ENCODE measurements at regions not wholly inside any gene's neighbourhood (a gene's known extent, or its start where the extent isn't known, plus 50 kb on each side); places are given as distances from the start of the nearest gene placed in this dataset.
"Not testable (repeated sequence)": the region's sequence is repeated elsewhere in the genome, so short reads cannot be mapped to it uniquely, and the experiment has no call there.

GRCh38 chr5:90226433-90227099 is 183.0 kb downstream of the CETN3 start:
- no peaks in the 10 kb centered on the region for H3K9me3 ChIP-seq (ENCODE audit: insufficient read depth, low read length)
- no peak for DNase-seq (ENCODE audit: low read depth, low spot score)
- H3K9ac ChIP-seq (ENCODE audit: insufficient read length, low read depth) = no peak overlapping the region
- H3K36me3 ChIP-seq (ENCODE audit: insufficient read depth, insufficient read length, low read length) = no peaks in the 10 kb centered on the region
- no peaks in the 10 kb centered on the region for H3K27me3 ChIP-seq (ENCODE audit: insufficient read depth, insufficient read length)
- TF ChIP-seq ZNF274 (IDR thresholded peaks at IDR 0.05; ENCODE audit: low read depth, low read length) = no peak
- H3K4me3 ChIP-seq (ENCODE audit: insufficient read length, low read depth) = no peak overlapping the region
- H3K4me1 ChIP-seq (ENCODE audit: insufficient read depth, insufficient read length) = no peaks in the 10 kb centered on the region

DNA sequence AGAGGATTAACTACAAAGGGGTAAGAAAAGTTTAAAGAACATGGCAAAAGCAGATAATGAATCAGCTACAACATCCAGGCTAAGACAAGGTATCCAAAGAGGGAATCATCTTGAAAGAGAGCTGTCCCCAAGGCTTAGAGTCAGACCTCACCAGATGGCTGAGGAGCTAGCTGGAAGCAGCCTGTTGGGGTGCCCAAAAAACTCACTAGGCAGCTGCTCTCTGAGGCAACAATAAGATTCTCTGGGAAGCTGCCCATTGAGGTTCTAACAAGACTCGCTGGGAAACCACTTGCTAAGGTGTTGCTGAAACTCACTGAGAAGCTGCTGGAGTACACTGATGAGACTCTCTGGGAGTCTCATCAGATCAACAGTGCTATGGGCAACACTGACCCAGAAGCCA is 185.2 kb downstream of the CETN3 start:
- no peaks in the 10 kb centered on the region for H3K36me3 ChIP-seq (ENCODE audit: insufficient read depth, insufficient read length, low read length)
- no peak overlapping the region for H3K9ac ChIP-seq (ENCODE audit: insufficient read length, low read depth)
- TF ChIP-seq YY1 (IDR thresholded peaks at IDR 0.05; ENCODE audit: insufficient read depth, insufficient read length) (no peak), ZNF274 (IDR thresholded peaks at IDR 0.05; ENCODE audit: low read depth, low read length) (no peak), SUZ12 (IDR thresholded peaks at IDR 0.05; ENCODE audit: extremely low read depth, insufficient read depth, insufficient read length) (no peak)
- no peaks in the 10 kb centered on the region for H3K27me3 ChIP-seq (ENCODE audit: insufficient read depth, insufficient read length)
- no peak for DNase-seq (ENCODE audit: low read depth, low spot score)
- no peaks in the 10 kb centered on the region for H3K9me3 ChIP-seq (ENCODE audit: insufficient read depth, low read length)
- H3K4me3 ChIP-seq (ENCODE audit: insufficient read length, low read depth) = no peak overlapping the region
- H3K4me1 ChIP-seq (ENCODE audit: insufficient read depth, insufficient read length) = no peaks in the 10 kb centered on the region

- Histone ChIP-seq H3K4me1 (ENCODE audit: insufficient read depth, insufficient read length) (no peaks in the 10 kb centered on the region), H3K9ac (ENCODE audit: insufficient read length, low read depth) (no peak overlapping the region), H3K27me3 (ENCODE audit: insufficient read depth, insufficient read length) (no peaks in the 10 kb centered on the region), H3K36me3 (ENCODE audit: insufficient read depth, insufficient read length, low read length) (no peaks in the 10 kb centered on the region), H3K9me3 (ENCODE audit: insufficient read depth, low read length) (no peaks in the 10 kb centered on the region), H3K4me3 (ENCODE audit: insufficient read length, low read depth) (no peak overlapping the region)
- no peak for TF ChIP-seq ZNF274 (IDR thresholded peaks at IDR 0.05; ENCODE audit: low read depth, low read length)
- no peak for TF ChIP-seq YY1 (IDR thresholded peaks at IDR 0.05; ENCODE audit: insufficient read depth, insufficient read length)
- TF ChIP-seq SUZ12 (IDR thresholded peaks at IDR 0.05; ENCODE audit: extremely low read depth, insufficient read depth, insufficient read length) = no peak
- no peak for DNase-seq (ENCODE audit: low read depth, low spot score)
These were observed 185.8 kb downstream of the CETN3 start for GRCh38 chr5:90223756-90224155.

- Histone ChIP-seq H3K4me3 (ENCODE audit: insufficient read length, low read depth) (no peak overlapping the region), H3K9me3 (ENCODE audit: insufficient read depth, low read length) (no peaks in the 10 kb centered on the region), H3K4me1 (ENCODE audit: insufficient read depth, insufficient read length) (no peaks in the 10 kb centered on the region), H3K27me3 (ENCODE audit: insufficient read depth, insufficient read length) (no peaks in the 10 kb centered on the region), H3K9ac (ENCODE audit: insufficient read length, low read depth) (no peak overlapping the region), H3K36me3 (ENCODE audit: insufficient read depth, insufficient read length, low read length) (no peaks in the 10 kb centered on the region)
- DNase-seq (ENCODE audit: low read depth, low spot score) = no peak
- TF ChIP-seq SUZ12 (IDR thresholded peaks at IDR 0.05; ENCODE audit: extremely low read depth, insufficient read depth, insufficient read length) (no peak), YY1 (IDR thresholded peaks at IDR 0.05; ENCODE audit: insufficient read depth, insufficient read length) (no peak), ZNF274 (IDR thresholded peaks at IDR 0.05; ENCODE audit: low read depth, low read length) (no peak)
These were observed 187.6 kb downstream of the CETN3 start for GRCh38 chr5:90221951-90222350.

DNA sequence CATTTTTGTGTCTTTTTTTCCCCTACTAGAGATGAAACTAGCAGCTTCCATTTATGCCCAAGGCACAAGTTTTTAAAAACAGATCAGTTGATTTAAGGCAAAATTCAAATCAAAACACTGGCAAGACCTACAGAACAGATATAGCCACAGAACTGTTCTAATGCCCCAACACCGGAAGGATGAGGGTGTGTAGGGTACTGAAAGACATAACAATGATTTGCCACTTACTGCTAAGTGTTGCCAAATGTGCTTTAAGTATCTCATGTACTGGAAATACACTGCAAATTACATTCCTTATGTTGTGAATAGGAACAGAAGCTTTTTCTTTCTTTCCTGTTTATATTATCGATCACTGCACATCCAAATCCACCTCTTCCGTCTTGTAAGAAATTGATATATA is 189.0 kb downstream of the CETN3 start:
- H3K9me3 ChIP-seq (ENCODE audit: insufficient read depth, low read length) = no peaks in the 10 kb centered on the region
- H3K9ac ChIP-seq (ENCODE audit: insufficient read length, low read depth) = no peak overlapping the region
- H3K4me1 ChIP-seq (ENCODE audit: insufficient read depth, insufficient read length) = no peaks in the 10 kb centered on the region
- no peaks in the 10 kb centered on the region for H3K36me3 ChIP-seq (ENCODE audit: insufficient read depth, insufficient read length, low read length)
- TF ChIP-seq YY1 (IDR thresholded peaks at IDR 0.05; ENCODE audit: insufficient read depth, insufficient read length) = no peak
- no peak for TF ChIP-seq SUZ12 (IDR thresholded peaks at IDR 0.05; ENCODE audit: extremely low read depth, insufficient read depth, insufficient read length)
- no peak for TF ChIP-seq ZNF274 (IDR thresholded peaks at IDR 0.05; ENCODE audit: low read depth, low read length)
- DNase-seq (ENCODE audit: low read depth, low spot score) = no peak
- H3K4me3 ChIP-seq (ENCODE audit: insufficient read length, low read depth) = no peak overlapping the region
- H3K27me3 ChIP-seq (ENCODE audit: insufficient read depth, insufficient read length) = no peaks in the 10 kb centered on the region

DNA sequence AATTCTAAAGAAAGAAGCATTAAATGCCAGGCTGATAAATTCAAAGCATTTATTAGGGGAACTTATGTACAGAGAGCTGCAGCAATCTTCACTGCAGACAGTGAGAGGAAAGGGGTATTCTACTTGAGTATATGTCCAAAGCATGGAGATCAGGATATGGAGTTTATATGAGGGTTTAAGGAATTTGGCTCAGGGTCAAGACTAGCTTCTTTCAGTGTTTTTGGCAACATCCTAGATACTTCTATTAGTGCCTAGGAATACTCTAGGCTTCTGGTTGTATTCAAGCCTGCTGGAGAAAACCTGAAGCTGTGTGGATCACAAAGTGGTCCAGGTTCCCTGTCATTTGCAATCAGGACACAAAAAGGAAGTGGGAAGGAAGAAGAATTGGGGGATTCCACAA is 194.6 kb downstream of the CETN3 start:
- DNase-seq (ENCODE audit: low read depth, low spot score) = no peak
- H3K9me3 ChIP-seq (ENCODE audit: insufficient read depth, low read length) = no peaks in the 10 kb centered on the region
- TF ChIP-seq SUZ12 (IDR thresholded peaks at IDR 0.05; ENCODE audit: extremely low read depth, insufficient read depth, insufficient read length) = no peak
- TF ChIP-seq YY1 (IDR thresholded peaks at IDR 0.05; ENCODE audit: insufficient read depth, insufficient read length) = no peak
- no peak for TF ChIP-seq ZNF274 (IDR thresholded peaks at IDR 0.05; ENCODE audit: low read depth, low read length)
- H3K9ac ChIP-seq (ENCODE audit: insufficient read length, low read depth) = no peak overlapping the region
- H3K4me1 ChIP-seq (ENCODE audit: insufficient read depth, insufficient read length) = no peaks in the 10 kb centered on the region
- H3K36me3 ChIP-seq (ENCODE audit: insufficient read depth, insufficient read length, low read length) = no peaks in the 10 kb centered on the region
- no peak overlapping the region for H3K4me3 ChIP-seq (ENCODE audit: insufficient read length, low read depth)
- no peaks in the 10 kb centered on the region for H3K27me3 ChIP-seq (ENCODE audit: insufficient read depth, insufficient read length)

- not testable (repeated sequence) for H3K9me3 ChIP-seq (ENCODE audit: insufficient read depth, low read length); H3K4me1 ChIP-seq (ENCODE audit: insufficient read depth, insufficient read length); DNase-seq (ENCODE audit: low read depth, low spot score); H3K9ac ChIP-seq (ENCODE audit: insufficient read length, low read depth); H3K27me3 ChIP-seq (ENCODE audit: insufficient read depth, insufficient read length); H3K36me3 ChIP-seq (ENCODE audit: insufficient read depth, insufficient read length, low read length)
- H3K4me3 ChIP-seq (ENCODE audit: insufficient read length, low read depth) = peak overlapping the region; percentile 56
These were observed 201.2 kb downstream of the CETN3 start for GRCh38 chr5:90208323-90208722.

DNA sequence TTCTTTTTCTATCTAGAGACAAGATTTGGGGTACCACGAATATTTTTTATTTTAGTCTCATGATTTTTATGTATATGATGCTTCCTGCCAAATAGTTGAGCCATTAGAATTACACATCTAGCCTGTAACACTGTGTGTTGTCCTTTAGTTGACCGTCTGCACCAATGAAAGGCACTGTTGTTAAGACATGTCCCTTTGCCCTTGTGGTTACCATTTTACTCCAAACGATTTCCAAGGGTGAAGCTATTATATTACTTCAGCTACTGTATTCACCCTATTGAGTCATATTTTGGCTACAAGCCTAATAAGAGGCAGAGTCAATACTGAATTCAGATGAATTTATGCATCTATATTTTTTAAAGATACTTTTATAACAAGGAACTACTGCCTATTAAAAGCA is 207.6 kb downstream of the CETN3 start:
- no peak for DNase-seq (ENCODE audit: low read depth, low spot score)
- H3K27me3 ChIP-seq (ENCODE audit: insufficient read depth, insufficient read length) = no peaks in the 10 kb centered on the region
- no peak for TF ChIP-seq YY1 (IDR thresholded peaks at IDR 0.05; ENCODE audit: insufficient read depth, insufficient read length)
- TF ChIP-seq ZNF274 (IDR thresholded peaks at IDR 0.05; ENCODE audit: low read depth, low read length) = no peak
- no peak for TF ChIP-seq SUZ12 (IDR thresholded peaks at IDR 0.05; ENCODE audit: extremely low read depth, insufficient read depth, insufficient read length)

More for the DNA sequence above, 207.6 kb downstream of the CETN3 start:
- Histone ChIP-seq H3K4me1 (ENCODE audit: insufficient read depth, insufficient read length) (no peaks in the 10 kb centered on the region), H3K9me3 (ENCODE audit: insufficient read depth, low read length) (no peaks in the 10 kb centered on the region; the same call in 1 of the 2 replicates), H3K9ac (ENCODE audit: insufficient read length, low read depth) (no peak overlapping the region), H3K36me3 (ENCODE audit: insufficient read depth, insufficient read length, low read length) (no peaks in the 10 kb centered on the region), H3K4me3 (ENCODE audit: insufficient read length, low read depth) (no peak overlapping the region)

Data from NT2/D1 (cell line).